ENCODE measurements at regions not wholly inside any gene's neighbourhood (a gene's known extent, or its start where the extent isn't known, plus 50 kb on each side); places are given as distances from the start of the nearest gene placed in this dataset.

DNA sequence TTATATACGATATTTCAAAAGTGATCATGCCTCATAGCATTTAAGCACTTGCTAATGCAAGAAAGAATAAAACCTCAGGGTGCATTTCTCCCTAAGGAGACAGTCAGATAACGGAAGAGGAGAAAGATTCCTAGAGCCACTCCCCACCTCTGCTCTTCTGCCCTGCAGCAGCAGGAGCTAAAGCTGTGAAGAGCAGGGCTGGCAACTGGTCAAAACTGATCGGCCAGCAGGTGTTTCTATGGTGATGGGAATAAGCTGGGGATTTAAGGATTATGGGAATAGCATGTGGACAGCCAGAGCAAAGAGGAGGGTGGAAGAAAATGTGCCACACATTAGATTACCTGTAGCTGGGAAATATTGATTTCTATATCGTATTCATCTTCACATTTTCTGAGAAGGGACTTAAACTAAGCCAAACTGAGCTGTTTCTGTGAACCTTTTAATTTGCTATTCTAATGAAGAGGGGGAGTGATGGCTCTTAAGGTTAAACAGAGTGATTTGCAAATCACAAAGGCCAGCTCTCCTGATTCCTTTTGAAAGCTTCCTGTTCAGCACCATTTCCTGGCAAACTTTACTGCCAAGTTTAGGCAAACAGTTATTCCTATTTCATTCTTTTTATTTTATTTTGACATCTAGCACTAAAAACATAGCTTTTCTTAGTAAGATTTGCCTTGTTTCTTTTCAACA, 268.9 kb upstream of the PFKP start:
- H3K36me3 ChIP-seq (ENCODE audit: control insufficient read depth in 2 of 3, insufficient read depth in 3 of 3, low read length in 3 of 3), result no peaks in the 10 kb centered on the region
- FAIRE-seq, result no peak
- intact Hi-C loops (cut with DNase I), result no loop called here
- no peak for DNase-seq
- H3K9me3 ChIP-seq (ENCODE audit: control insufficient read depth in 2 of 3, insufficient read depth in 1 of 3, low read length in 3 of 3), result peaks cover 0 to 4% (median 0%) of the 10 kb centered on the region in 3 donors
- TF ChIP-seq, protein P1, sequence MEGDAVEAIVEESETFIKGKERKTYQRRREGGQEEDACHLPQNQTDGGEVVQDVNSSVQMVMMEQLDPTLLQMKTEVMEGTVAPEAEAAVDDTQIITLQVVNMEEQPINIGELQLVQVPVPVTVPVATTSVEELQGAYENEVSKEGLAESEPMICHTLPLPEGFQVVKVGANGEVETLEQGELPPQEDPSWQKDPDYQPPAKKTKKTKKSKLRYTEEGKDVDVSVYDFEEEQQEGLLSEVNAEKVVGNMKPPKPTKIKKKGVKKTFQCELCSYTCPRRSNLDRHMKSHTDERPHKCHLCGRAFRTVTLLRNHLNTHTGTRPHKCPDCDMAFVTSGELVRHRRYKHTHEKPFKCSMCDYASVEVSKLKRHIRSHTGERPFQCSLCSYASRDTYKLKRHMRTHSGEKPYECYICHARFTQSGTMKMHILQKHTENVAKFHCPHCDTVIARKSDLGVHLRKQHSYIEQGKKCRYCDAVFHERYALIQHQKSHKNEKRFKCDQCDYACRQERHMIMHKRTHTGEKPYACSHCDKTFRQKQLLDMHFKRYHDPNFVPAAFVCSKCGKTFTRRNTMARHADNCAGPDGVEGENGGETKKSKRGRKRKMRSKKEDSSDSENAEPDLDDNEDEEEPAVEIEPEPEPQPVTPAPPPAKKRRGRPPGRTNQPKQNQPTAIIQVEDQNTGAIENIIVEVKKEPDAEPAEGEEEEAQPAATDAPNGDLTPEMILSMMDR (IDR thresholded peaks at IDR 0.05; ENCODE audit: borderline replicate concordance, extremely low read depth, insufficient read depth), result no peak
- no peak overlapping the region for H3K9ac ChIP-seq (ENCODE audit: low read length in 3 of 3)
- no peak overlapping the region for H3K4me3 ChIP-seq (ENCODE audit: low read length in 3 of 3)
- H3K27ac ChIP-seq (ENCODE audit: low read depth in 2 of 2, low read length in 2 of 2), result no peak overlapping the region
- no peaks in the 10 kb centered on the region for H3K4me1 ChIP-seq (ENCODE audit: control insufficient read depth in 2 of 3, insufficient read depth in 2 of 3, low read depth in 1 of 3, low read length in 3 of 3)
- H3K27me3 ChIP-seq (ENCODE audit: control insufficient read depth, insufficient read depth, low read length), result no peaks in the 10 kb centered on the region

DNA sequence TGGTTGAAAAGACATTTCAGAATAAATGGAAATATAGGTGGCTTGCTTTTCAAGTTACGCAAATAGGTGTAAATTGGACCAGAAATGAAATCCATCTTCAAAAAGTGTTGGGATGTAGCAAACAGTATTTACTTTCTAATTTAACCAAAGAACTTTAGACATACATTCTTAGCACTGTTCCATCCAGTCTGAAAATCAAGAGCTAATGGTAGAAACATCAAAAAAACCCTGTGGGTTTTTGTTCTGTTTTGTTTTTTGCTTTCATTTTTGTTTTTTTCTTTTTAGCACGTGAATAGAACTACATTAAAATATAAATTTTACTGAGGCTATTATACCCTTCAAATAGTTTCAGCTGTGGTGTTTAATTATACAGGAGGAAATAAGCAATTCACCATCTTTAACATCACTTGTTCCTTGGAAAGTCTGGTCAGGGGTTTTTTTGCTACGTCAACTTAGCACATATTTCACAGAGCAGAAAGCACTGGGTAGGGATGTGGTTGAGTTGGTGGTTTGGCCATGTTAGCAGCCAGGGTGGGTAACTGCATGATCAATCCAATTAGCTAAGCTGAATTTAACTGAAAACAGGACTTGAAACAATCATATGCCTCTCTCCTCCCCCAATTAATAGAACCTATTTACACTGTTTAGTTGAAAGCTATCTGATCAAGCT, 275.4 kb upstream of the PFKP start:
- H3K27ac ChIP-seq (ENCODE audit: low read depth in 2 of 2, low read length in 2 of 2), result no peak overlapping the region
- intact Hi-C loops (cut with DNase I), result no loop called here
- H3K4me3 ChIP-seq (ENCODE audit: low read length in 3 of 3), result no peak overlapping the region
- no peaks in the 10 kb centered on the region for H3K4me1 ChIP-seq (ENCODE audit: control insufficient read depth in 2 of 3, insufficient read depth in 2 of 3, low read depth in 1 of 3, low read length in 3 of 3)
- no peak for FAIRE-seq
- DNase-seq, result no peak
- H3K9me3 ChIP-seq (ENCODE audit: control insufficient read depth in 2 of 3, insufficient read depth in 1 of 3, low read length in 3 of 3), result peaks cover 0 to under 1% (median 0%) of the 10 kb centered on the region in 3 donors
- TF ChIP-seq, protein P1 (IDR thresholded peaks at IDR 0.05; ENCODE audit: borderline replicate concordance, extremely low read depth, insufficient read depth), result no peak
- H3K27me3 ChIP-seq (ENCODE audit: control insufficient read depth, insufficient read depth, low read length), result no peaks in the 10 kb centered on the region
- no peak overlapping the region for H3K9ac ChIP-seq (ENCODE audit: low read length in 3 of 3)
- H3K36me3 ChIP-seq (ENCODE audit: control insufficient read depth in 2 of 3, insufficient read depth in 3 of 3, low read length in 3 of 3), result no peaks in the 10 kb centered on the region

DNA sequence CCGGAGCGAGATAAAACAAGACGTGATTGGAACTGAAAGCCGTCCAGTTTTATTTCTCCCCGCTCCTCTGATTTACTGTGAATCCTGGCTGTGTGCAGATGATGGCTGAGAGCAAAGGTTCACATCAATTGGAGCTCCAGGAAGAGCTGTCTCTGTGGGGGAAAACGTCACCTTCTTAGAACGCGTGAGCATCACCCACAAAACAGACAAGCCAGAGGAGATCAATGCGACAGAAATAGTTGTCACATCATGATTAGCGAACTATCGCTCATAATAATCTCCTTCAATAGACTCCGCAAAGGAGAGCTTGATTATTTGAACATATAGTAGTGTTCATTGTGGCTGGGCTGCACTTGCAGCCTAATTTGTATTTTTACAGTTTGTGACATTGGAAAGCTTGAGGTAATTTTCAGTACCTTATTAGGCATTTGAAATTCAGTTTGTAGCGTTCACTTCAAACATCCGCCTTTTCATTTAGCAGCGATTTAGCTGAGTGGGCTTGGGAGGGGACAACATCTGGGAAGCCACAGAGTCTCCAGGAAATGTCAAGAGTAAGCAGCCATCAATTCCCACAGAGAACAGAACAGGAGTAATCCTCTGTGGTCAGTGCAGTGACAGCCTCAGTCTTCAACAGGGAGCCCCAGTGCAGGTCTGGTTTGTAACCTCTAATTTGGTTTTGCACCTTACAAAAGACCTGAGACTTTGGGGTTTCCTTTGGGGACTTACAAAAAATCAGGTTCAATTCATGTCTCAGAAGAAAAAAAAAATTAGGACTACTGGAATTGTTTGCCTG, 276.8 kb upstream of the PFKP start:
- H3K27me3 ChIP-seq (ENCODE audit: control insufficient read depth, insufficient read depth, low read length), result no peaks in the 10 kb centered on the region
- no peak overlapping the region for H3K27ac ChIP-seq (ENCODE audit: low read depth in 2 of 2, low read length in 2 of 2)
- no peak for FAIRE-seq
- H3K36me3 ChIP-seq (ENCODE audit: control insufficient read depth in 2 of 3, insufficient read depth in 3 of 3, low read length in 3 of 3), result no peaks in the 10 kb centered on the region
- H3K4me3 ChIP-seq (ENCODE audit: low read length in 3 of 3), result no peak overlapping the region
- H3K4me1 ChIP-seq (ENCODE audit: control insufficient read depth in 2 of 3, insufficient read depth in 2 of 3, low read depth in 1 of 3, low read length in 3 of 3), result no peaks in the 10 kb centered on the region
- TF ChIP-seq, protein P1 (IDR thresholded peaks at IDR 0.05; ENCODE audit: borderline replicate concordance, extremely low read depth, insufficient read depth), result no peak
- intact Hi-C loops (cut with DNase I), result no loop called here
- no peaks in the 10 kb centered on the region for H3K9me3 ChIP-seq (ENCODE audit: control insufficient read depth in 2 of 3, insufficient read depth in 1 of 3, low read length in 3 of 3)
- no peak for DNase-seq
- no peak overlapping the region for H3K9ac ChIP-seq (ENCODE audit: low read length in 3 of 3)

Data from kidney (tissue), 13 donors.